ENCODE measurements at regions not wholly inside any gene's neighbourhood (a gene's known extent, or its start where the extent isn't known, plus 50 kb on each side); places are given as distances from the start of the nearest gene placed in this dataset.
A peak's percentile ranks its signal among the peaks of the same experiment; 100 is the strongest.

DNA sequence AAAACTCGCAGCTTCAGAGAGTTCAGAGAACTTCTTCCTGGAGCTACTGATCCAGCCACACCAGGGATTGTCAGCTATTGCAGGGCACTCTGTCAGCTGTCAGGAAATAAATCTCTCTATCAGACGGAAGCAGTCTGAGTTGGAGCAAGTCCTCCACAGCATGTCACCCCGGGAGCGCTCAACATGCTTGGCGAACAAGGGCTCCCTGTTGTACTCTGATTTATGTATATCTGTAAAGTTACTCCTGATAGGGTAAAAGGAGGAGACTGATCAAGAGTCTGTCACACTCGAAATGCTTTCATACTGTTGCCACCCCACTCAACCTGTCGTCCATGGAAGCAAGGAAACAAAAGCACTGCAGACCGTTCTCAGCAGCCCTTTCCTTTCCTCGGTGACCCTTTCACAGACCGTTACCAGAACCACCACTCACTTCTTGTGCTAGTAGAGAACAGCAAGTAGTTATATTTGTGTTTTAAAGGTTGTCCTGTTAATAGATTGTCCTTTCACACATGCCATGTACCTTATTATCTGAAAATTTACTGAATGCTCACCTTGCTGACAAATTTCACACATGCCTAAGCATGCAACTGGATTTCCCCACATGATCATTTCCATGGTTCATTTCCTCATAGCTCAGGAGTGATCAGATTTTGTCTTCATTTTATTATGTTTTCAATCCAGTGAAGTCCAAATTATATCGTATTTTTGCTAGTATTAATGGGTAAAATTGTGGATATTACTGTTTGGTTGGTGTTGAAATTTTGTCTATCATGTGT, 2108.9 kb upstream of the TENM3 start:
- TF ChIP-seq, protein P1, sequence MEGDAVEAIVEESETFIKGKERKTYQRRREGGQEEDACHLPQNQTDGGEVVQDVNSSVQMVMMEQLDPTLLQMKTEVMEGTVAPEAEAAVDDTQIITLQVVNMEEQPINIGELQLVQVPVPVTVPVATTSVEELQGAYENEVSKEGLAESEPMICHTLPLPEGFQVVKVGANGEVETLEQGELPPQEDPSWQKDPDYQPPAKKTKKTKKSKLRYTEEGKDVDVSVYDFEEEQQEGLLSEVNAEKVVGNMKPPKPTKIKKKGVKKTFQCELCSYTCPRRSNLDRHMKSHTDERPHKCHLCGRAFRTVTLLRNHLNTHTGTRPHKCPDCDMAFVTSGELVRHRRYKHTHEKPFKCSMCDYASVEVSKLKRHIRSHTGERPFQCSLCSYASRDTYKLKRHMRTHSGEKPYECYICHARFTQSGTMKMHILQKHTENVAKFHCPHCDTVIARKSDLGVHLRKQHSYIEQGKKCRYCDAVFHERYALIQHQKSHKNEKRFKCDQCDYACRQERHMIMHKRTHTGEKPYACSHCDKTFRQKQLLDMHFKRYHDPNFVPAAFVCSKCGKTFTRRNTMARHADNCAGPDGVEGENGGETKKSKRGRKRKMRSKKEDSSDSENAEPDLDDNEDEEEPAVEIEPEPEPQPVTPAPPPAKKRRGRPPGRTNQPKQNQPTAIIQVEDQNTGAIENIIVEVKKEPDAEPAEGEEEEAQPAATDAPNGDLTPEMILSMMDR (IDR thresholded peaks at IDR 0.05): no peak
- H3K4me1 ChIP-seq (ENCODE audit: control insufficient read depth in 1 of 2, insufficient read depth in 2 of 2, low read length in 2 of 2): no peaks in the 10 kb centered on the region
- H3K4me1 Mint-ChIP-seq: peaks cover 8% of the 10 kb centered on the region
- H3K9me3 Mint-ChIP-seq: no peaks in the 10 kb centered on the region
- peak overlapping the region in 2 of 3 experiments; percentile 19 to 23 for H3K4me3 ChIP-seq (replicated peaks in 1 of 3; ENCODE audit: low read depth in 2 of 3, low read length in 3 of 3)
- no peaks in the 10 kb centered on the region for H3K36me3 ChIP-seq (replicated peaks in 1 of 2; ENCODE audit: control insufficient read depth in 1 of 2, insufficient read depth in 2 of 2, low read length in 2 of 2)
- no peaks in the 10 kb centered on the region for H3K79me2 ChIP-seq (ENCODE audit: insufficient read depth, low read length)
- H3K27ac Mint-ChIP-seq: peak overlapping the region in 1 of 7 donors; percentile 63
- no peaks in the 10 kb centered on the region for H3K27me3 ChIP-seq (ENCODE audit: control insufficient read depth in 2 of 2, insufficient read depth in 2 of 2, low read length in 2 of 2)
- intact Hi-C loops (cut with micrococcal nuclease): no loop called here
- peak overlapping the region; percentile 63 to 85 for H3K4me3 Mint-ChIP-seq
- WGBS (ENCODE audit: insufficient coverage): 33% methylated on average over 3 of the region's 11 CpGs
- DNase-seq: no peak
- peak overlapping the region; percentile 54 for H2AFZ ChIP-seq (ENCODE audit: insufficient read depth, low read depth, low read length, poor library complexity, severe bottlenecking)
- no peak overlapping the region for H3K27ac ChIP-seq (ENCODE audit: low read depth in 1 of 2, low read length in 2 of 2)
- peak overlapping the region; percentile 36 for H3K4me2 ChIP-seq (replicated peaks; ENCODE audit: extremely low read depth, low read length, poor library complexity, severe bottlenecking)
- no peaks in the 10 kb centered on the region for H3K36me3 Mint-ChIP-seq
- H3K9me3 ChIP-seq (replicated peaks in 1 of 2; ENCODE audit: control insufficient read depth in 1 of 2, insufficient read depth in 1 of 2, low read length in 2 of 2): no peaks in the 10 kb centered on the region
- H3K9ac ChIP-seq (ENCODE audit: insufficient read depth, low read length, poor library complexity, severe bottlenecking): no peak overlapping the region
- no peaks in the 10 kb centered on the region for H3K27me3 Mint-ChIP-seq (ENCODE audit: low read depth in 3 of 3)
- H4K20me1 ChIP-seq (ENCODE audit: insufficient read depth, low read length): no peaks in the 10 kb centered on the region

DNA sequence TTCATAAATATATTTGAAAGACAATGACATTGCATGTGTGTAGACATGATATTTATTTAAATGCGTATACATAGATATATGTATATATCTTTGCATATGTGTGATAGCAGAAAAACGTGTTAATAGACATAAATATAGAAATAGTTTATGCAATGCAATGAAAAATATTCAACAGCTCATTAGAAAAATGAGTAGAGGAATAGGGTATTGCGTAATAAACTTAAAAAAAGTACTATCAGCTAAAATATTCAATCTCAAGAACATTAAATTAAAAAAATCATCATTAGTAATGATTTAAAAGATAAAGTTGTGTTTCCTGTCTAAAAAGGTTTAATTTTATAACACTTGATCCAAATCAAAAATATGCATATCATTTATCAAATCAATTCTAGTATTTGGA, 2101.5 kb upstream of the TENM3 start:
- no peak overlapping the region for H2AFZ ChIP-seq (ENCODE audit: insufficient read depth, low read depth, low read length, poor library complexity, severe bottlenecking)
- WGBS (ENCODE audit: insufficient coverage): no CpG with 5 or more reads among the region's 3 CpGs
- H3K4me1 ChIP-seq (ENCODE audit: control insufficient read depth in 1 of 2, insufficient read depth in 2 of 2, low read length in 2 of 2): no peaks in the 10 kb centered on the region
- H3K4me3 Mint-ChIP-seq: no peak overlapping the region
- H4K20me1 ChIP-seq (ENCODE audit: insufficient read depth, low read length): no peaks in the 10 kb centered on the region
- H3K27me3 Mint-ChIP-seq (ENCODE audit: low read depth in 3 of 3): no peaks in the 10 kb centered on the region
- H3K9me3 Mint-ChIP-seq: peaks cover 0 to 3% (median 0%) of the 10 kb centered on the region in 7 donors
- no peaks in the 10 kb centered on the region for H3K36me3 Mint-ChIP-seq
- no peaks in the 10 kb centered on the region for H3K9me3 ChIP-seq (replicated peaks in 1 of 2; ENCODE audit: control insufficient read depth in 1 of 2, insufficient read depth in 1 of 2, low read length in 2 of 2)
- H3K27ac ChIP-seq (ENCODE audit: low read depth in 1 of 2, low read length in 2 of 2): no peak overlapping the region
- DNase-seq: no peak
- H3K4me2 ChIP-seq (replicated peaks; ENCODE audit: extremely low read depth, low read length, poor library complexity, severe bottlenecking): no peak overlapping the region
- H3K36me3 ChIP-seq (replicated peaks in 1 of 2; ENCODE audit: control insufficient read depth in 1 of 2, insufficient read depth in 2 of 2, low read length in 2 of 2): no peaks in the 10 kb centered on the region
- no peak overlapping the region for H3K4me3 ChIP-seq (replicated peaks in 1 of 3; ENCODE audit: low read depth in 2 of 3, low read length in 3 of 3)
- no peak overlapping the region for H3K27ac Mint-ChIP-seq
- TF ChIP-seq, protein P1 (IDR thresholded peaks at IDR 0.05): no peak
- no peaks in the 10 kb centered on the region for H3K27me3 ChIP-seq (ENCODE audit: control insufficient read depth in 2 of 2, insufficient read depth in 2 of 2, low read length in 2 of 2)
- intact Hi-C loops (cut with micrococcal nuclease): no loop called here
- H3K79me2 ChIP-seq (ENCODE audit: insufficient read depth, low read length): no peaks in the 10 kb centered on the region
- H3K9ac ChIP-seq (ENCODE audit: insufficient read depth, low read length, poor library complexity, severe bottlenecking): no peak overlapping the region
- H3K4me1 Mint-ChIP-seq: no peaks in the 10 kb centered on the region

Data from CD14-positive monocyte (primary cell).